Endothelial cell of umbilical vein (primary cell): ENCODE measurements at regions not wholly inside any gene's neighbourhood (a gene's known extent, or its start where the extent isn't known, plus 50 kb on each side); places are given as distances from the start of the nearest gene placed in this dataset.

Experiments used
- BruUV-seq: library from RNA; stranded (reverse); fragments of 400-500 nt; replicated peaks from 2 replicates; lab custom pipeline; 2021; lab: Mats Ljungman, UMichigan
- CTCF ChIA-PET: fragments of 300-600, 350-600 bp; sonication (Branson Sonifier 250); formaldehyde crosslinking; loops from one replicate; lab custom pipeline; 2021; ENCODE audit warnings: antibody characterized with exemption, inconsistent platforms; lab: Charles Lee
- POLR2A ChIA-PET: fragments of 300-600, 350-600 bp; sonication (Branson Sonifier 250); formaldehyde crosslinking; loops from one replicate; lab custom pipeline; 2021; ENCODE audit warnings: antibody characterized with exemption, inconsistent platforms; lab: Charles Lee
- DNase-seq: peaks from one replicate; pipeline ENCODE4 v3.0.0-alpha.2; 2011; ENCODE audit warnings: low read depth, low spot score
- FAIRE-seq: peaks from 2 replicates; lab custom pipeline; 2011; peaks lifted over from hg19 to GRCh38; lab: Jason Lieb, UNC
- H2AFZ ChIP-seq: 2 replicates; pipeline ENCODE4 v1.6.0; 2012; ENCODE audit warnings: low read depth, low read length, control low read depth, inconsistent platforms
- H3K27ac ChIP-seq: 2 replicates; pipeline ENCODE4 v1.5.1; 2011; ENCODE audit warnings: low read depth, mild to moderate bottlenecking, control low read depth, low read length, moderate library complexity; ENCODE audit not compliant: insufficient read depth
- H3K27me3 ChIP-seq, 2 experiments: 2 replicates each; pipeline versions ENCODE4 v1.6.0 to v1.6.1; 2011; ENCODE audit warnings: low read length in 2 of 2, mixed read lengths in 1 of 2; ENCODE audit not compliant: control insufficient read depth in 2 of 2, insufficient read depth in 2 of 2
- H3K36me3 ChIP-seq, 2 experiments: 2 replicates in 1 of 2; 3 replicates in 1 of 2; pipeline ENCODE4 v1.5.1; 2011; ENCODE audit warnings: low read length in 2 of 2, mild to moderate bottlenecking in 1 of 2, moderate library complexity in 1 of 2; ENCODE audit not compliant: control insufficient read depth in 2 of 2, insufficient read depth in 2 of 2; ENCODE audit errors: extremely low read depth in 1 of 2
- H3K4me1 ChIP-seq: 3 replicates; pipeline ENCODE4 v1.5.1; 2011; ENCODE audit warnings: mild to moderate bottlenecking, low read length; ENCODE audit not compliant: control insufficient read depth, insufficient read depth; ENCODE audit errors: extremely low read depth
- H3K4me2 ChIP-seq: 2 replicates; pipeline ENCODE4 v1.6.1; 2011; ENCODE audit warnings: low read length, control low read depth, mixed read lengths; ENCODE audit not compliant: insufficient read depth
- H3K4me3 ChIP-seq, 3 experiments: fragments of 200-600 bp in 1 of 3; sonication (generic), shearing (Covaris generic) in 1 of 3; replicated peaks in 1 of 3; 2 replicates each; pipeline ENCODE4 v1.5.1; 2011 to 2016; ENCODE audit warnings: control low read depth in 3 of 3, low read length in 3 of 3, mild to moderate bottlenecking in 2 of 3, inconsistent platforms in 1 of 3, low read depth in 1 of 3, moderate library complexity in 1 of 3; ENCODE audit not compliant: insufficient read depth in 1 of 3
- H3K79me2 ChIP-seq: 2 replicates; pipeline ENCODE4 v1.6.0; 2012; ENCODE audit warnings: low read length, inconsistent platforms; ENCODE audit not compliant: control insufficient read depth, insufficient read depth
- H3K9ac ChIP-seq: replicated peaks from 2 replicates; pipeline ENCODE3; 2011; ENCODE audit warnings: low read length, control low read depth; ENCODE audit not compliant: insufficient read depth; ENCODE audit errors: extremely low read depth
- H3K9me1 ChIP-seq: replicated peaks from 3 replicates; pipeline ENCODE4 v1.6.0; 2011; ENCODE audit warnings: mild to moderate bottlenecking, low read length; ENCODE audit not compliant: control insufficient read depth, insufficient read depth; ENCODE audit errors: extremely low read depth
- H3K9me3 ChIP-seq: replicated peaks from 2 replicates; pipeline ENCODE4 v1.5.1; 2012; ENCODE audit warnings: low read length, inconsistent platforms; ENCODE audit not compliant: control insufficient read depth, insufficient read depth
- H4K20me1 ChIP-seq: replicated peaks from 2 replicates; pipeline ENCODE3; 2011; ENCODE audit warnings: mild to moderate bottlenecking, low read length; ENCODE audit not compliant: control insufficient read depth, insufficient read depth; ENCODE audit errors: extremely low read depth
- CTCF ChIP-seq, 2 donors: IDR thresholded peaks; 1 replicate in 1 of 2; 2 replicates in 1 of 2; pipeline ENCODE4 v1.5.1; 2011; ENCODE audit warnings: low read length in 2 of 2, mild to moderate bottlenecking in 2 of 2, moderate library complexity in 2 of 2, control low read depth in 1 of 2, inconsistent platforms in 1 of 2, low read depth in 1 of 2; ENCODE audit not compliant: insufficient read depth in 1 of 2; ENCODE audit errors: extremely low read depth in 1 of 2
- EZH2 ChIP-seq: IDR thresholded peaks from 2 replicates; pipeline ENCODE4 v1.6.1; 2012; ENCODE audit warnings: borderline replicate concordance, low read depth, mild to moderate bottlenecking, moderate library complexity, low read length, inconsistent platforms; ENCODE audit not compliant: severe bottlenecking
- FOS ChIP-seq: IDR thresholded peaks from 2 replicates; pipeline ENCODE4 v1.6.1; 2011; ENCODE audit warnings: mild to moderate bottlenecking, low read length, moderate library complexity, borderline replicate concordance; ENCODE audit not compliant: insufficient read depth
- GATA2 ChIP-seq: IDR thresholded peaks from 2 replicates; pipeline ENCODE4 v1.7.0; 2011; ENCODE audit warnings: low read depth, mild to moderate bottlenecking, moderate library complexity, mixed read lengths, low read length; ENCODE audit not compliant: insufficient read length, insufficient read depth
- JUN ChIP-seq: IDR thresholded peaks from 2 replicates; pipeline ENCODE4 v1.6.1; 2011; ENCODE audit warnings: borderline replicate concordance, low read depth; ENCODE audit not compliant: insufficient read length, insufficient read depth
- MAX ChIP-seq: IDR thresholded peaks from 2 replicates; pipeline ENCODE4 v1.6.1; 2011; ENCODE audit not compliant: insufficient read depth, insufficient read length
- MYC ChIP-seq: IDR thresholded peaks from one replicate; pipeline ENCODE4 v1.6.1; 2011; ENCODE audit warnings: mild to moderate bottlenecking, low read depth, low read length
- POLR2A ChIP-seq: IDR thresholded peaks from 2 replicates; pipeline ENCODE4 v1.6.1; 2012; ENCODE audit warnings: low read depth, mild to moderate bottlenecking, control low read depth, low read length
- POLR2AphosphoS5 ChIP-seq: IDR thresholded peaks from 2 replicates; pipeline ENCODE4 v1.6.1; 2012; ENCODE audit warnings: low read depth, mild to moderate bottlenecking, control low read depth, low read length, moderate library complexity; ENCODE audit not compliant: insufficient read depth
- dilution Hi-C: fragments of 300-500 bp; cut with MboI; formaldehyde crosslinking; loops from one replicate; pipeline ENCODE4 v1.15.0; 2019; ENCODE audit warnings: low sequenced_read_pairs; ENCODE audit not compliant: extremely low pct_ligation_motif_present
- intact Hi-C: fragments of 100-400 bp; cut with micrococcal nuclease; formaldehyde crosslinking; loops from one replicate; pipeline ENCODE4 v1.10.0; 2022

- POLR2A ChIA-PET = no interaction called here
- Histone ChIP-seq H3K9ac (no peak overlapping the region), H3K4me3 (no peak overlapping the region), H3K27me3 (no peaks in the 10 kb centered on the region), H3K4me2 (no peak overlapping the region), H3K4me1 (no peaks in the 10 kb centered on the region), H3K9me3 (no peaks in the 10 kb centered on the region), H2AFZ (no peak overlapping the region), H3K27ac (no peak overlapping the region), H3K9me1 (no peaks in the 10 kb centered on the region), H3K79me2 (no peaks in the 10 kb centered on the region), H4K20me1 (no peaks in the 10 kb centered on the region), H3K36me3 (no peaks in the 10 kb centered on the region)
- CTCF ChIA-PET = no interaction called here
- intact Hi-C loops (no loop called here), dilution Hi-C loops (no loop called here)
- BruUV-seq = no TSS peak
- TF ChIP-seq FOS (no peak), EZH2 (no peak), MYC (no peak), POLR2AphosphoS5 (no peak), MAX (no peak), GATA2 (no peak)
- no peak for DNase-seq
- FAIRE-seq = no peak
Measured at GRCh38 chr13:37491661-37492060, 106.9 kb downstream of the POSTN start.

- H3K9me1 ChIP-seq = no peaks in the 10 kb centered on the region
- no peak overlapping the region for H3K9ac ChIP-seq
- ChIA-PET POLR2A (no interaction called here), CTCF (no interaction called here)
- no peaks in the 10 kb centered on the region for H3K4me1 ChIP-seq
- no peak for TF ChIP-seq JUN
- no peak for TF ChIP-seq CTCF (IDR thresholded peaks at IDR 0.05; ENCODE audit: extremely low read depth in 1 of 2, insufficient read depth in 1 of 2, low read depth in 1 of 2, low read length in 2 of 2)
- no peak for TF ChIP-seq GATA2
- TF ChIP-seq POLR2AphosphoS5 = no peak
- no peak for TF ChIP-seq POLR2A
- no peak for TF ChIP-seq EZH2
- TF ChIP-seq MAX = no peak
- TF ChIP-seq FOS = no peak
- TF ChIP-seq MYC = no peak
- dilution Hi-C loops (no loop called here), intact Hi-C loops (no loop called here)
- no peak overlapping the region for H3K4me3 ChIP-seq
- no peaks in the 10 kb centered on the region for H3K79me2 ChIP-seq
- H3K4me2 ChIP-seq = no peak overlapping the region
- H3K9me3 ChIP-seq = no peaks in the 10 kb centered on the region
- no peak for DNase-seq
- no peaks in the 10 kb centered on the region for H4K20me1 ChIP-seq
- no peak overlapping the region for H2AFZ ChIP-seq
- BruUV-seq = no TSS peak
- H3K36me3 ChIP-seq = no peaks in the 10 kb centered on the region
- H3K27ac ChIP-seq = no peak overlapping the region
- H3K27me3 ChIP-seq = no peaks in the 10 kb centered on the region
- no peak for FAIRE-seq
Measured at GRCh38 chr13:37490176-37490779, 108.3 kb downstream of the POSTN start.
